T-cell (primary cell): ENCODE measurements at regions not wholly inside any gene's neighbourhood (a gene's known extent, or its start where the extent isn't known, plus 50 kb on each side); places are given as distances from the start of the nearest gene placed in this dataset.
A peak's percentile ranks its signal among the peaks of the same experiment; 100 is the strongest.

Experiments
- ATAC-seq, 4 experiments: fragments of 200-7000 bp in 3 of 4; fragments of 150-1000 bp in 1 of 4; cut with Tn5 transposase; replicated peaks in 1 of 4; 1 replicate in 3 of 4; 2 replicates in 1 of 4; pipeline ENCODE4 v1.10.0; 2021; ENCODE audit warnings: moderate library complexity in 3 of 4, mild to moderate bottlenecking in 2 of 4, moderate number of reproducible peaks in 1 of 4
- CTCF ChIA-PET, 2 donors: fragments of 300-600 bp; sonication (Branson Sonifier 250); formaldehyde crosslinking; loops; one replicate each; lab custom pipeline; 2022; ENCODE audit warnings: antibody characterized with exemption in 2 of 2; lab: Charles Lee
- POLR2A ChIA-PET, 2 donors: fragments of 300-600 bp; sonication (Branson Sonifier 250); formaldehyde crosslinking; loops; one replicate each; lab custom pipeline; 2022; ENCODE audit warnings: antibody characterized with exemption in 2 of 2; lab: Charles Lee
- DNase-seq, 35 experiments: peaks; one replicate each; pipeline versions ENCODE4 v3.0.0 to v3.0.0-alpha.2; 2013 to 2023
- H3K27ac ChIP-seq: one replicate; pipeline ENCODE4 v1.5.1; 2013; ENCODE audit warnings: low read length
- H3K27me3 ChIP-seq, 2 experiments: replicated peaks in 1 of 2; 1 replicate in 1 of 2; 2 replicates in 1 of 2; pipeline versions ENCODE4 v1.6.1 to v1.7.0; 2013; ENCODE audit warnings: low read length in 1 of 2, mixed read lengths in 1 of 2; ENCODE audit not compliant: control insufficient read depth in 2 of 2, insufficient read depth in 2 of 2; ENCODE audit errors: extremely low read depth in 1 of 2
- H3K36me3 ChIP-seq, 2 donors: 1 replicate in 1 of 2; 2 replicates in 1 of 2; pipeline versions ENCODE4 v1.6.1 to v1.7.0; 2013; ENCODE audit warnings: low read length in 1 of 2; ENCODE audit not compliant: control insufficient read depth in 2 of 2, insufficient read depth in 1 of 2; ENCODE audit errors: extremely low read depth in 1 of 2
- H3K4me1 ChIP-seq, 2 experiments: 1 replicate in 1 of 2; 2 replicates in 1 of 2; pipeline versions ENCODE4 v1.6.1 to v1.7.0; 2013; ENCODE audit warnings: low read length in 2 of 2, mixed read lengths in 1 of 2; ENCODE audit not compliant: insufficient read depth in 2 of 2, control insufficient read depth in 1 of 2; ENCODE audit errors: extremely low read depth in 1 of 2
- H3K4me3 ChIP-seq, 2 donors: 1 replicate in 1 of 2; 2 replicates in 1 of 2; pipeline versions ENCODE4 v1.5.1 to v1.7.0; 2013; ENCODE audit warnings: mild to moderate bottlenecking in 2 of 2, low read length in 1 of 2, moderate library complexity in 1 of 2; ENCODE audit not compliant: control insufficient read depth in 1 of 2; ENCODE audit errors: extremely low read depth in 1 of 2
- H3K9me3 ChIP-seq: 2 replicates; pipeline ENCODE4 v1.7.0; 2013
- H3K27ac Mint-ChIP-seq, 2 donors: one replicate each; pipeline ENCODE4 v1.8.0; 2020 to 2021; ENCODE audit warnings: mild to moderate bottlenecking in 2 of 2, mixed read lengths in 2 of 2
- H3K27me3 Mint-ChIP-seq, 2 donors: one replicate each; pipeline ENCODE4 v1.8.0; 2021 to 2022; ENCODE audit warnings: mixed read lengths in 2 of 2
- H3K36me3 Mint-ChIP-seq: one replicate; pipeline ENCODE4 v1.8.0; 2021; ENCODE audit warnings: mixed read lengths
- H3K4me1 Mint-ChIP-seq, 3 donors: one replicate each; pipeline ENCODE4 v1.8.0; 2020 to 2022; ENCODE audit warnings: mixed read lengths in 3 of 3, mild to moderate bottlenecking in 1 of 3
- H3K4me3 Mint-ChIP-seq, 3 donors: one replicate each; pipeline ENCODE4 v1.8.0; 2020 to 2022; ENCODE audit warnings: mild to moderate bottlenecking in 3 of 3, mixed read lengths in 3 of 3, moderate library complexity in 3 of 3
- H3K9me3 Mint-ChIP-seq, 3 donors: one replicate each; pipeline ENCODE4 v1.8.0; 2020 to 2022; ENCODE audit warnings: mixed read lengths in 3 of 3
- WGBS: methylation state at CpG from one replicate; pipeline ENCODE4 v1.1.5; 2013; ENCODE audit warnings: missing lambda C conversion rate; ENCODE audit not compliant: insufficient coverage; 5-methylcytosine and 5-hydroxymethylcytosine counted together

DNA sequence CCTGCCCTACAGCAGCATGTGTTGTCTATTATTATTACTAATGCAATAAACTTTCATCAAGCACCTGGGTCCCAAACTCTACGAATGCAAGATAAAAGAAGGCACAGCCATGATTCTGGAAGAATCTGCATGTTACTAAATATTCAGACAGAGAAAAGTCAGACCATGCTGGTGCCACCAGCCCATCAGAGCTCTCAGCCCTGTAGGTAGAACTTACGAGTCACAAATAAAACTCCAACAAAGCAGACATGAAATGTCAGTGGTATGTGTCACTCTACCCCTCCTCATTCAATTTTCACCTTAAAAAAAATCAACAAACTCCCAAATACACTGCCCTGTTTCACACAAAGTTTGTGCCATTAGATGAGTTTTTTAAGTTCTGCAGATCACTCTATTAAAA, 62.4 kb upstream of the TIAM1 start:
- CTCF ChIA-PET: no interaction called here
- Histone ChIP-seq H3K4me3 (no peak overlapping the region), H3K27me3 (no peaks in the 10 kb centered on the region), H3K27ac (no peak overlapping the region), H3K9me3 (no peaks in the 10 kb centered on the region), H3K4me1 (peaks cover 19 to 32% of the 10 kb centered on the region in 2 experiments), H3K36me3 (no peaks in the 10 kb centered on the region)
- H3K4me1 Mint-ChIP-seq: peaks cover 12 to 17% (median 14%) of the 10 kb centered on the region in 3 donors
- no peaks in the 10 kb centered on the region for H3K27me3 Mint-ChIP-seq
- no peaks in the 10 kb centered on the region for H3K9me3 Mint-ChIP-seq
- no peak overlapping the region for H3K27ac Mint-ChIP-seq
- H3K36me3 Mint-ChIP-seq: no peaks in the 10 kb centered on the region
- 68% methylated on average over 2 of the region's 2 CpGs for WGBS
- H3K4me3 Mint-ChIP-seq: no peak overlapping the region
- POLR2A ChIA-PET: interaction anchor here in 1 of 2 donors (0.5 kb wide), 1 partner anchor 8 kb away, joined by 4 read pairs; no protein-coding TSS in a partner anchor
- DNase-seq: no peak
- no peak for ATAC-seq

DNA sequence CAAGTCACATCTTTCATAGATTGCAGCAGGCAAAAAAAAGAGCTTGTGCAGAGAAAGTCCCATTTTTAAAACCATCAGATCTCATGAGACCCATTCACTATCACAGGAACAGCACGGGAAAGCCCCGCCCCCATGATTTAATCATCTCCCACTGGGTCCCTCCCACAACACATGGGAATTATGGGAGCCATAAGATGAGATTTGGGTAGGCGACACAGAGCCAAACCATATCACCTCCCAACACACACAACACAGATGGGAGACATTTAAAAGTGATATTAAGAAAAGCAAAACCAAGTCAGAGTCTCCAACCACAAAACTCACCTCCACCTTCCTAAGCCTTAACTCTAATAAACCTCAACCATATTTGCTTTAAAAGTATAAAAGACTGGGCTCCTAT, 61.5 kb upstream of the TIAM1 start:
- Mint-ChIP-seq H3K9me3 (no peaks in the 10 kb centered on the region), H3K4me1 (peaks cover 15 to 20% (median 19%) of the 10 kb centered on the region in 3 donors), H3K27ac (no peak overlapping the region), H3K36me3 (no peaks in the 10 kb centered on the region), H3K4me3 (no peak overlapping the region), H3K27me3 (no peaks in the 10 kb centered on the region)
- H3K36me3 ChIP-seq: no peaks in the 10 kb centered on the region
- no CpG with 5 or more reads among the region's 3 CpGs for WGBS
- peaks cover 14 to 27% of the 10 kb centered on the region in 2 experiments for H3K4me1 ChIP-seq
- POLR2A ChIA-PET: no interaction called here
- CTCF ChIA-PET: no interaction called here
- DNase-seq (no peak), ATAC-seq (no peak)
- no peak overlapping the region for H3K4me3 ChIP-seq
- H3K27me3 ChIP-seq: no peaks in the 10 kb centered on the region
- no peak overlapping the region for H3K27ac ChIP-seq
- H3K9me3 ChIP-seq: no peaks in the 10 kb centered on the region

DNA sequence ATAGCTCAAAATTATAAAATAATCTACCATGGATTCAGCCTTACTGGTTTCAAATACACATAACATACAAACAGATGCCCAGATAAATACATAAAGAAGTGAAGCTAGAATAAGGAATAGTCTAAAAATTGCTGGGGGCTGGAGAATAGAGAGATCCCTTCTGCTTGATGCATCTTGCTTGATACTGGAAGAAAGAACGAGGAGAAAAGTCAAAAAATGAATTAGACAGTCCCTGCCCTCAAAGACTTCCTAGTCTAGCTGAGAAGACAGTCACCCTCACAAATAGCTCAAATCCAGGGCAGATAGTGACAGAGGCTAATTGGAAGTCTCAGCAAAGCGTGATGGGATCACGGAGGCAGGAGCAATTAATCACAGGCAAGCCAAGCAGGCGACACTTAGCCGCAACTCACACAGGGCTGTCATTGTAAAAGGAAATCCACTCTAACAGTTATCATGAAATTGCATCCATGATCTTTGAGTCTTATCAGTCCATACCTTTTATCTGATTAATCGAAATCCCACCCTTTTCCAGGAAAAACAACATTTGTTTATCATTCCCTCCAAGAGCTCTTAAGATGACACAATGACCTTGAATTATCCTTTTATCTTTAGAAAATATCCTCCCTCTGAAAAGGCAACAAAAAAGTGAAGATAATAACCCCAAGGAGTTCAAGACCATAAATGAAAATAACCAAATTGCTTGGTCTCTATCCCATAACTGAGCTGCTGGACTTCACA, 59.7 kb upstream of the TIAM1 start:
- no peaks in the 10 kb centered on the region for H3K9me3 Mint-ChIP-seq
- Histone ChIP-seq H3K27ac (no peak overlapping the region), H3K4me1 (peaks cover 9 to 31% of the 10 kb centered on the region in 2 experiments), H3K4me3 (no peak overlapping the region), H3K36me3 (no peaks in the 10 kb centered on the region), H3K27me3 (no peaks in the 10 kb centered on the region), H3K9me3 (no peaks in the 10 kb centered on the region)
- ChIA-PET POLR2A (no interaction called here), CTCF (interaction anchor here in 1 of 2 donors (0.6 kb wide), 2 partner anchors 44 to 204 kb away, joined by 3 read pairs; no protein-coding TSS in a partner anchor)
- DNase-seq (no peak), ATAC-seq (no peak)
- H3K27ac Mint-ChIP-seq: no peak overlapping the region
- no peaks in the 10 kb centered on the region for H3K36me3 Mint-ChIP-seq
- H3K4me3 Mint-ChIP-seq: no peak overlapping the region
- no peaks in the 10 kb centered on the region for H3K27me3 Mint-ChIP-seq
- peaks cover 26 to 32% (median 28%) of the 10 kb centered on the region in 3 donors for H3K4me1 Mint-ChIP-seq
- WGBS: 77% methylated on average over 3 of the region's 6 CpGs

DNA sequence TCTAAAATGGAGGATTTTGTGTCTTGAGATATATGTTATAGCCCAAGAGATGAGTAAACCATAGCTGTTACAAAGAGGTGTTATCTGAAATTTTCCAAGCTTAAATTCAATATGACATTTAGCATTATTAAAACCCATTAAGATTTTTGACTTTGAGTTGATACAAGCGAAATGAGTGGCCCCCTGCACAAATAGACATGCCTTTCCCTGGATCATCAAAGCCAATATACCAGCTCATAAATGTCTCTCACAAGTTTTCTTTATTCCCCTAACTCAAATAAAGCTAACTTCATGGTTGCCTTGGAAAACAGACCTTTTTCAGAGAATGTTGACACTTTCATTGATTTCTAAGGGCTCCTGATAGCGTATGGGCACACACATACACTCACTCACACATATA, 55.5 kb upstream of the TIAM1 start:
- WGBS: 67% methylated on average over 1 of the region's 2 CpGs
- peaks cover 44 to 50% (median 46%) of the 10 kb centered on the region in 3 donors for H3K4me1 Mint-ChIP-seq
- POLR2A ChIA-PET: no interaction called here

DNA sequence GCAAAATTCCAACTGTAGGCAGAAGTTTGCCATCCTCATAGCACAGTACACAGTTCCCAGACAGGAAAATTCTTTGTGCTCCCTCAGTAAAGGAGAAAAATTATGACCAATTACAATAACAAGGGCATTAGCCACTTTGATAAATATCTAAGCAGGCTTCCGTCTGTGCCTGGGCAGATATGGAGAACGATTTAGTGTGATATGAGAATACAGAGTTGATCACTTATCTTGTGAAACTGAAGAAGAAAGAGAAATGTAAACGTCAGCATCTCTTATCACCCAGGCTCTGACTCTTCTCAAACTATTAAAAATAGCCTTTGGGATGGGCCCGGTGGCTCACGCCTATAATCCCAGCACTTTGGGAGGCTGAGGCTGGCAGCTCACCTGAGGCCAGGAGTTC, 54.5 kb upstream of the TIAM1 start:
- ChIA-PET CTCF (interaction anchor here (0.6 to 1.0 kb wide), 4 partner anchors 13 to 240 kb away, joined by 4 to 5 read pairs (median 4); no protein-coding TSS in a partner anchor), POLR2A (interaction anchor here (0.5 to 0.6 kb wide), 4 partner anchors 8 to 146 kb away, joined by 4 to 7 read pairs (median 5); no protein-coding TSS in a partner anchor)
- no peaks in the 10 kb centered on the region for H3K36me3 Mint-ChIP-seq
- no CpG with 5 or more reads among the region's 5 CpGs for WGBS
- H3K4me3 Mint-ChIP-seq: peak overlapping the region in 2 of 3 donors; percentile 28 to 56
- H3K27ac Mint-ChIP-seq: peak overlapping the region; percentile 82 to 84
- Histone ChIP-seq H3K9me3 (no peaks in the 10 kb centered on the region), H3K4me1 (peaks cover 29 to 46% of the 10 kb centered on the region in 2 experiments), H3K27me3 (no peaks in the 10 kb centered on the region), H3K27ac (peak overlapping the region; percentile 2), H3K4me3 (peak overlapping the region in 1 of 2 donors; percentile 23), H3K36me3 (no peaks in the 10 kb centered on the region)
- no peak for ATAC-seq
- DNase-seq: no peak
- peaks cover 52 to 58% (median 54%) of the 10 kb centered on the region in 3 donors for H3K4me1 Mint-ChIP-seq
- no peaks in the 10 kb centered on the region for H3K27me3 Mint-ChIP-seq
- no peaks in the 10 kb centered on the region for H3K9me3 Mint-ChIP-seq

More for the DNA sequence above, 55.5 kb upstream of the TIAM1 start:
- no peak overlapping the region for H3K4me3 ChIP-seq
- H3K27ac ChIP-seq: no peak overlapping the region
- CTCF ChIA-PET: interaction anchor here (0.6 to 0.9 kb wide), 2 partner anchors 42 to 181 kb away, joined by 3 to 4 read pairs; no protein-coding TSS in a partner anchor
- Mint-ChIP-seq H3K27me3 (no peaks in the 10 kb centered on the region), H3K36me3 (no peaks in the 10 kb centered on the region), H3K4me3 (peak overlapping the region in 1 of 3 donors; percentile 23), H3K27ac (peak overlapping the region in 1 of 2 donors; percentile 52), H3K9me3 (no peaks in the 10 kb centered on the region)
- H3K9me3 ChIP-seq: no peaks in the 10 kb centered on the region
- no peaks in the 10 kb centered on the region for H3K36me3 ChIP-seq
- DNase-seq (no peak), ATAC-seq (no peak)
- H3K27me3 ChIP-seq: no peaks in the 10 kb centered on the region
- H3K4me1 ChIP-seq: peaks cover 23 to 45% of the 10 kb centered on the region in 2 experiments

DNA sequence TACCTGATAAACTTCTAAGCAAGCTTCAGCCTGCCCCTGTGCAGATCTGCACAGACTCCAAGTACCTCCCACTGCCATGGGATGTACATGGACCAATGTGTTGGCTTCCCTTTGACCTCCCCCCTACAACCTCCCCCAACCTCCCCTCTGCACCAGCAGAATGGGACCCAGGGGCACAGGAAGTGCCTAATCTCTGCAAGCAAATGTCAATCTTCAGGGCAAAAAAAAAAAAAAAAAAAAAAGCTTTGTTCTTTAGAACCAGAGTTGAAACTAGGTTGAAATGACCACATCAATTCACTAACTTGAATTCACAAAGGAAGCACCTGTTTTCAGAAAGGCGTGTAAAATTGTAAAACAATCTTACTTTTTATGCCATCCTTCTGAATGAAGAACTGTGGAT, 53.9 kb upstream of the TIAM1 start:
- Mint-ChIP-seq H3K4me3 (peak overlapping the region; percentile 28 to 56 (median 31)), H3K27ac (peak overlapping the region; percentile 82 to 84), H3K27me3 (no peaks in the 10 kb centered on the region), H3K36me3 (no peaks in the 10 kb centered on the region), H3K4me1 (peaks cover 54 to 59% (median 56%) of the 10 kb centered on the region in 3 donors), H3K9me3 (no peaks in the 10 kb centered on the region)
- Histone ChIP-seq H3K4me1 (peaks cover 29 to 48% of the 10 kb centered on the region in 2 experiments), H3K27ac (peak overlapping the region; percentile 2), H3K9me3 (no peaks in the 10 kb centered on the region), H3K4me3 (peak overlapping the region in 1 of 2 donors; percentile 12), H3K27me3 (no peaks in the 10 kb centered on the region), H3K36me3 (no peaks in the 10 kb centered on the region)
- ChIA-PET CTCF (interaction anchor here (0.6 to 1.0 kb wide), 4 partner anchors 13 to 240 kb away, joined by 4 to 5 read pairs (median 4); no protein-coding TSS in a partner anchor), POLR2A (interaction anchor here (0.5 to 0.6 kb wide), 4 partner anchors 9 to 146 kb away, joined by 4 to 7 read pairs (median 5); no protein-coding TSS in a partner anchor)
- ATAC-seq (peak; percentile 77 to 85 (median 80)), DNase-seq (peak in 34 of 35 experiments; percentile 5 to 66 (median 44))
- no CpG with 5 or more reads among the region's 1 CpG for WGBS
